NOMO-1 treated with DMSO at 0.1 percent for 48 hours (cell line): ENCODE measurements at regions not wholly inside any gene's neighbourhood (a gene's known extent, or its start where the extent isn't known, plus 50 kb on each side); places are given as distances from the start of the nearest gene placed in this dataset.
"Not testable (repeated sequence)": the region's sequence is repeated elsewhere in the genome, so short reads cannot be mapped to it uniquely, and the experiment has no call there.

ENCODE experiments used
- DNase-seq: peaks from one replicate; lab custom pipeline; 2025; ENCODE audit not compliant: unreplicated experiment; lab: John Stamatoyannopoulos, UW

GRCh38 chr13:18995259-18995873, 186.3 kb downstream of the TUBA3C start:
- no peak for DNase-seq

GRCh38 chr13:18993884-18994660, 187.6 kb downstream of the TUBA3C start:
- DNase-seq, result no peak

GRCh38 chr13:18992791-18993190, 188.8 kb downstream of the TUBA3C start:
- no peak for DNase-seq

GRCh38 chr13:18991060-18991459, 190.6 kb downstream of the TUBA3C start:
- DNase-seq, result no peak

GRCh38 chr13:18978447-18978846, 203.2 kb downstream of the TUBA3C start:
- DNase-seq, result no peak

DNA sequence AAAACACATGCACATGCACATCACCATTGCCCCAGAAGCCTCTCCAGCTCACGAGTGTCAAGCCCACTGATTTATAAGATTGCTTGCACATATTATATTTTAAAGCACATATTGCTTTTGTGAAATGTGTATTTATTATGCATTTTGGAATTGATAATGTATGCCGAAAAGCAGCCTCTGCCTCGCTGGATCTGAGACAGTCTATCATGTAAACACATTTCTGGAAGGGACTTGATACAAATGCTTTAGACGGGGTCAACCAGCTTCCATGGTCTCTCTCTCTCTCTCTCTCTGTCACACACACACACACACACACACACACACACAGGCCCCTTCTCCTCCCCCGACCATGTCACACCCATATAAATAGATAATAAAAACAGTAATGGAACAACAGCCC, 203.8 kb downstream of the TUBA3C start:
- DNase-seq, result no peak

DNA sequence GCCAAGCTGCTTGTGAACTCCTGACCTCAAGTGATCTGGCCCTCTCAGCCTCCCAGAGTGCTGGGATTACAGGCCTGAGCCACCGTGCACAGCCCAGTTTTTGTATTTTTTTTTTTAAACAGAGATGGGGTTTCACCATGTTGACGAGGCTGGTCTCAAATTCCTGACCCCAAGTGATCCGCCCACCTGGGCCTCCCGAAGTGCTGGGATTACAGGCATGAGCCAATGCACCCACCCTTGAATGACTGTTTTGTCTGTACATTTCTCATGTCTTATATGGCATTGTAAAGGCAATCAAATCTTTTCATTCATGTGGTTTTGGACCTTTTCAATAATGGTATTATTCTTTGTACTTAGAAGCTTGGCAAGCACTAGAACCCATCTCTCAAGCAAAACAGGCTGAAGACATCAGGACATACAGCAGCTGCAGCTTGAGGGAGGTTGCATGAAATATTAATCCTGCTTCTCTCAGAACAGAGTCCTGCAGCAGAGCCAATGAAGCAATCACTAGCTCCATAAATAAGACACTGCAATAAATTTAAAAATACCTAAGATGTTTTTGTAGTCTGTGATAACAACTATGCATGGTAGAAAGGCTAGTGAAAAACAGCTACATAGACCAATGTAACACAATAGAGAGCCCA, 209.9 kb downstream of the TUBA3C start:
- no peak for DNase-seq

DNA sequence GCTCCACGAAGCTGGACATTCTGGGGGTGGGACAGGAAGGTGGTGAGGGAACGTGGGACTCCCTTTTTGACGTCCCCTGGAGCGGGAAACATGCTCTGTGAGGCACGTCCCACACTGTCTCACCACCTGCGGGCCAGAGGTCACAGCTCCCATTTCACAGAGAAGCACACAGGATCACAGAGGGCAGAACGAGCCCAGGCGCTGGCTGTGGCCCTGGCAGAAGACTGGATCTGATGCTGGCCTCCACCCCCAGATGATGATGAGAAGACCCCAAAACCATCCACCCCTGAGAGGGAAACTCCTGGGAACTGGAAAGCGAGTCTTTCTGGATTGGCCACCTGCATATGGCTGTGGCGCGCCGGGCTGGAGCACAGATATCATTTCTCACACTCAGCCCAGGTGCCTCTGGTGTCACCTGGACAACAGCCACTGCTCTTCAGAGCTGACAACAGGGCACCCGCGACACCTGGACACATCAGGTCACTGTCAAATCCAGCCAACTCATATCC, 216.2 kb downstream of the TUBA3C start:
- no peak for DNase-seq

DNA sequence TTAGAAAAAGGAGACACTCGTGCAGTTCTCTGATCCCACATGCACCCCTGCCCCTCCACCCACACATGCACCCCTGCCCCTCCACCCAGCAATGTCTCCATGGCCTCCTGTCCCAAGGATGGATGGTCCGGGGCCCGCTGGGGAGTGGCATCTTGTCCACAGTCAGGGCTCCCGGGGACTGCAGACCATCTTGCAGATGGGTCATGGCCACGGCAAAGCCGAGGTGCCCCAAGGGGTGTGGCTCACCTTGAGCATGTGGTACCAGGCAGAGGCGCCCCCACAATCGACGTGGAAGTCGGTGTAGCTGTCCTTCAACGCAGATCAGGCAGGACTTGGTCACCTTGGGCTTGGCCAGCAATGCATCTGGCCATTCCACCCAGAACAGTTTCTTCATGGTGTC, 216.7 kb downstream of the TUBA3C start:
- DNase-seq, result no peak

DNA sequence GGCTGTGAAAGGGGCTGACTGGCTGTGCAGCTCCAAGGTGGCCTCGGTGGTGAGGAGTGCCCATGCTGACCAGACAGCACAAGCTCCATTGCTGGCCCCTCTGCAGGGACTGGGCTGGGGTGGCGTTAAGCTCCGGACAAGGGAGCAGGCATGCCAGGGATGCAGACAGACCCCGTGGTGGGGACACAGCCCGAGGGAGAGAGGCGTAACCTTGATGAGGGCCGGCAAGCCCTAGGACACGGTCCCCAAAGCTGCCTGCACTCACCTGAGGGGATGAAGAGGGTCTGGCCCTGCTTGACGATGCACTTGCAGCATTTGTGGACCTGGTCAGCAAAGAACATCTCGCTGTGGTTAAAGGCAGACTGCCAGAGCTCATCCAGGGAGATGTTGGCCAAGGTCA, 217.9 kb downstream of the TUBA3C start:
- not testable (repeated sequence) for DNase-seq

- no peak for DNase-seq
Measured at GRCh38 chr13:18962168-18962734, 219.4 kb downstream of the TUBA3C start.

DNA sequence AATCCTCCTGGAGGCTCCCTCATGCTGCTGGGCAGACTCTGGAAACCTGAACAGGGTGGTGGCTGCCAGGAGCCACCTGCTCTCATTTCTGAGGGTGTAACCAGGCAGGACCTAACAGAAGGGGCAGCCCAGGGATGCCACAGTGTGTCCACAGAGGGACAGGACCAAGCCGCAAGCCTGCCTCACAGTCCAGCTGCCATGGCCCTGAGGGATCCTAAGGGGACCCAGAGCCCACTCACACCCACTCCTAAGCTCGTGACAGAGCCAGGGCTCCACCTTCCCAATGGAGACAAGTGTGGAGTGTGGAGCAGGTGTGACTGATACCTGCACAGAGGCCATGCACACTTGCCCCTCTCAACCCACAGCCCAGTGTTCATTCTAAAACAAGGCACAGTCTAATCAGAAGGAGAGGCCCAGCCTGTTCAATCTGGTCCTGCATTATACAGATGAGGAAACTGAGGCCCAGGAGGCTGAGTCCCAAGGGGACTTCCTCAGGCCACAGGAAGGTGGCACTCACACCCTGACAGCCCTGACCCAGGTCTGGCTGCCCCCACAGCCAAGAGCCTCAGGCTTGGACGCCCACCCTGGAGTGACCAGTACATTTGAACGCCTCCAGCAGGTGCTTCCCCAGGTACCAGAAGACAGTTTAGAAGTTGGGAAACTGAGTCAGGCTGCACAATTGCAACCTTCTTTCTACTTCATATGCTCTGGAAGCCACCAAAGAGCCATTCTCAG, 220.1 kb downstream of the TUBA3C start:
- no peak for DNase-seq

DNA sequence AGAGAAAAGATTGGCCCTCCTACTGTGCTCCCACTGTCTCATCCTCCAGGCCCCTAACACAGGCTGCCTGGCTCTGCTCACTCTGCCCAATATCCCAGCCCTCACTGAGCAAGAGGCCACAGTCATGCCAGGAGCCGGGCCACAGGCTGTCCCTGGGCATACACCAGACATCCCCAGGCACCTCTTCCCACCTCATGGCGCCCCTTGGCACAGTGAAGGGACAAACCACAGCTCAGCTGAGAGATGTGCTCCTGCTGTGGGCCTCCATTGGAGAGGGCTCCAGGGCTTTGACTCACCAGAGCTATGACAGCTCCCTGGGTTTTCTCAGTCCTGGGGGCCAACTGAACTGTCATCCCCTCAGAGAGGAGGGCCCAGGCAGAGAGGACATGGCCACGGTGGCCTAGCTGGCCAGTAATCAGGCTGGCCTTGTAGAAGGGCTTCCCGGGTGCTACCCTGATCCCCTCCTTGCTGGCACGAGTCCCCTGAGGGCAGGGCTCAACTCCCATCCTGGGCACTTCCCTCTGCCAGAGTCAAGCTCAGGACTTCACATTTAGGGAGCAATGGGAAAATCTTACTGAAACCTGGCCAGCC, 220.9 kb downstream of the TUBA3C start:
- no peak for DNase-seq

DNA sequence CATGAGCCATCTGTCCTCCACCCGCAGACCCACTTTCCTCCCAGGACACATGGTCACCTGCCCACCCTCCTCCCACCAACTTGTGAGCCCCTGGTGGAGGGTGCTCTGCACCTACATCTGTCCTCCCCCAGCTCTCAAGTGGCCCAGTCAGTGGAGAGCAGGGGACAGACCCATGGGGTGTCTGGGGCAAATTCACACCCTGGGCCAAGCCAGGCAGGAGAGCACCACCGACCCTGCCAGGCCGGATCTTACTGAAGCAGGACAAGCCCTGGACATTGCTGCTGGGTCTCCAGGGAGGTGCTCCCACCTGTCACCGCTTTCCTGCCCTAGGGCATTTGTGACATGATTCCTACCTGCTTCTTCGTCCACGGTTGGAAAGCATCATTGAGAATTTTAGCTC, 221.6 kb downstream of the TUBA3C start:
- no peak for DNase-seq

- DNase-seq, result no peak
Measured at GRCh38 chr13:18959229-18959628, 222.4 kb downstream of the TUBA3C start.

DNA sequence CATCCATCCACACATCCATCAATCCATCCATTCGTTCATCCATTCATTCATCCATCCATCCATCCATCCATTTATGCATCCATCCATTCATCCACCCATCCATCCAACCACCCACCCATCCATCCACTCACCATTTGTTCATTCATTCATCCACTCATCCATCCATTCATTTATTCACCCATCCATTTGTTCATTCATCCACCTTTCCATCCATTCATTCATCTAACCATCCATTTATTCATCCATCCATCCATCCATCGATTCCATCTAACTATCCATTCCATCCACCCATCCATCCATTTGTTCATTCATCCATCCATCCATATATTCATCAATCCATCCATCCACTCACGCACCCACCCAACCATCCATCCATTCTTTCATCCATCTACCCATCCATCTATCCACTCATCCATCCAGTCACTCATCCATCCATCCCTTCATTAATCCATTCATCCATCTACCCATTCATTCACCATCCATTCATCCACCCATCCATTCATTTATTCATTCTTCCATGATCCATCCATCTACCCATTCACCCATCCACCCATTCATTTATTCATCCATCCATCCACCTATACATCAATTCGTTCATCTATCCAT, 225.0 kb downstream of the TUBA3C start:
- no peak for DNase-seq

DNA sequence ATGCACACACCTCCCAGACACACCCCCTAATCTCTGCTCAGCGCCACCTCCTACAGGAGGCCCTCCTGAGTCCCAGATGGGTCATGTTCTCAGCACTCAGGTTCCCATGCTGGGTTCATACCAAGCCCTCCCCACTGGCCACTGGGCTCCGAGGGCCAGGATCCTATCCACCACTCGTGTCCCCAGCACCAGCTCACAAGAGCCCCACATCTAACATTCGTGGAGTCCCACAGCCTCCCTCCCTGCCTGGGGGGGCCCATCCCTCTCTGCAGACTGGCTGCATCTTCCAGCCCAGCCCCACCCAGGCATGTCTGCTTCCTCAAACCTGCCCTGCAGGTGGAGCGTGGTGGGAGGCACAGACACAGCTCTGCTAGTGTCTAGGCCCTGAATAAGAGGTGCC, 227.4 kb downstream of the TUBA3C start:
- no peak for DNase-seq

DNA sequence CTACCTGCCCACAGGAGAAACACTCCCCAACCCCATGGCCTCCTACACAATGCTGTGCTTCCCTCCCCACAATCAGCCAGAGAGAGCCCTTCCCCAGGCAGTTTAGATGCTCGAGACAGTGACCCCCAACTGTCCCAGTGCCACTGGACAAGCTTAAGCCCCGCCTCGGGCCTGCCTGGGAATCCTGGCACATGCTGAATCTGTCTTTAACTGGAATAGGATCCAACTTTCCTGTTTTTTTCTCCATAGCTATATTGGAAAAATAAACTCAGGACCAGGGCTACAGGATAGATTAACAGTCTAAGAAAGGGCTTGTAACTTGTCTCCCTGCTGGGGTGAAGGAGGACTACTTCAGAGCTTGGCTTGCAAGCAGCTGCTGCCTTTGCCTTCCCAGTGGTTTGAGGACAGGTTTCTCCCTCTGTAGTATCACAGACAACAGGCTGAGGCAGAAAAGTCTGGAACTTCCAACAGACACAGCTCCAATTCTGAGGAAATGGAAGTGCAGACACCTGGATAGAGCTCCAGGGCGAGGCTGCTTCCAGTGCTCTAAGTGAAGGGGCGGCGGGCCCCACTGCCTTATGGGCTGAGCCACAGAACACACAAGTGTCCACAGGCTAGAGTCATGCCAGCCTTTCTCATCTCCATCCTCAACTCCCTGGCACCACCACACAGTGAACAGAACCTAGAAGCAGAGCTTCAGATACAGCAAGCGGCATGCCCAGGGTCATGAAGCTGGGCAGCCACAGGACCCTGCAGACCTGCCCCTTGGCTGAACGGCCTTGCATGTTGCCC, 228.3 kb downstream of the TUBA3C start:
- DNase-seq, result no peak

DNA sequence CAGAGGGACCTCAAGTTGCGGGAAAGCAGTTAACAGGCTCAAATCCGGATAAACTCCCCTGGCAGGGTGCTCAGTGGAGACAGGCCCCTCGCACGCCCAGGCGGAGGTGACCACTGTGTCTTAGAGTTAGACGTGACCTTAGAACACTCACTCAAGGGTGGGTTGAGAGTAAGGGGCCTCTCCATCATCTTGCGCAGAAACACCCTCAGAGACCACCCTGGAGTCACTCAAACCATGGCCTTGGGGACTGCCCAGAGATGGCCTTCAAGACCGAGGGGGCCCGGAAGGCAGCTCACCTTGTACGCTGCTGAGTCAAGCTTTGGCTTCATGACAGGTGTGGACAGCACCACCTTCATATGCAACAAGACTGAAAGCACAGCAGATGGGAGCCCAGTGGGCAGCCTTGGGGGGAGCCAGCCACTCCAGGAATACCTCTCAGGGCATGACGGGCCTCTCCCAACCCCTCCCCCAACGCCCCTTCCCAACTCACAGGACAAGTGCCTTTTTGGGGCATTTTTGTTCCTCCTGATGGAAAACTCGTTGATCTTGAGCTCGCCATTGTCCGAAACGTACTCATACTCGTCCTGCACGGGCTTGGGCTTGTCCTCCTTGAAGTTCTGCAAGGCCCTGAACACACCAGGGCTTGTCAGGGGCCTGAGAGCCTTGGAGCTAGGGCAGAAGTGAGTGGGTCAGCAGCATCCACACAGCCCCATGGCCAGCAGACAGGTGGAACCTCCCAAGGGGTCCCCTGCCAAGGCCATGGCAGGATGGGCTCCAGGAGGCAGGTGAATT, 229.2 kb downstream of the TUBA3C start:
- DNase-seq, result no peak
